Neural cell (in vitro differentiated cells): ENCODE measurements at regions not wholly inside any gene's neighbourhood (a gene's known extent, or its start where the extent isn't known, plus 50 kb on each side); places are given as distances from the start of the nearest gene placed in this dataset.

ENCODE experiments used
- CTCF ChIP-seq: fragments of 450-650 bp; IDR thresholded peaks from 2 replicates; pipeline ENCODE4 v1.5.1; 2014; ENCODE audit warnings: antibody characterized with exemption, mild to moderate bottlenecking, moderate library complexity; ENCODE audit not compliant: poor library complexity, severe bottlenecking
- EP300 ChIP-seq: fragments of 450-650 bp; conservative IDR thresholded peaks from 2 replicates; pipeline ENCODE4 v1.6.1; 2014; ENCODE audit warnings: antibody characterized with exemption, mild to moderate bottlenecking, moderate library complexity; ENCODE audit not compliant: poor library complexity, severe bottlenecking
- EZH2 ChIP-seq: fragments of 200-600, 300-800 bp; shearing (Covaris generic), sonication (generic); IDR thresholded peaks from 2 replicates; pipeline ENCODE4 v1.6.1; 2014; ENCODE audit warnings: antibody characterized with exemption, low read length, borderline replicate concordance, mild to moderate bottlenecking; ENCODE audit not compliant: insufficient read depth, poor library complexity, severe bottlenecking
- POLR2AphosphoS5 ChIP-seq: IDR thresholded peaks from 2 replicates; pipeline ENCODE4 v1.6.1; 2012
- RAD21 ChIP-seq: fragments of 450-650 bp; conservative IDR thresholded peaks from 2 replicates; pipeline ENCODE4 v1.6.1; 2014; ENCODE audit warnings: antibody characterized with exemption, mild to moderate bottlenecking, moderate library complexity
- REST ChIP-seq: IDR thresholded peaks from 2 replicates; pipeline ENCODE4 v1.6.1; 2012; ENCODE audit warnings: borderline replicate concordance
- SMC3 ChIP-seq: fragments of 450-650 bp; conservative IDR thresholded peaks from 2 replicates; pipeline ENCODE4 v1.6.1; 2014; ENCODE audit warnings: antibody characterized with exemption, mild to moderate bottlenecking, moderate library complexity; ENCODE audit not compliant: poor library complexity

DNA sequence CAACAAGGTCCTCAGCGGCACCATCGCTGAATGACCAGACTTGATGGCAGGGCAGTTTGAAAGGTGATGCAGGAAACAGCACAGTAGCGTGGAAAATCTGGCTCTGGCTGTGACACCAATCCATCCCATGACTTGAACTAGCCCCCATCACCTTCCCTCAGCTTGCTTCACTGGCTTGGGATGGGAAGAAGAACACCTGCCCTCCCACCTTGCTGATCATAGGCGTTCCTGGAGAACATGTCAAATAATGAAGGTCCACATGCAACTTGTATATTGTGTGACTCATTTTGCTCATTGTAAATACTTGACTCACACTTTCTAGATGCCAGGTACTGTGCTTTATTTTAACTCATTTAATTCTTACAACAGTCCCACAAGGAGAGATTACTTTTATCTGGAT lies 292.4 kb upstream of the SPRED2 start:
- TF ChIP-seq CTCF = no peak
- TF ChIP-seq REST = no peak
- TF ChIP-seq POLR2AphosphoS5 = no peak
- no peak for TF ChIP-seq EP300
- no peak for TF ChIP-seq EZH2
- no peak for TF ChIP-seq RAD21
- TF ChIP-seq SMC3 = no peak
